GM12873 (cell line): ENCODE measurements at regions not wholly inside any gene's neighbourhood (a gene's known extent, or its start where the extent isn't known, plus 50 kb on each side); places are given as distances from the start of the nearest gene placed in this dataset.

Source experiments
- CTCF ChIP-seq: IDR thresholded peaks from 2 replicates; pipeline ENCODE4 v1.5.1; 2012; ENCODE audit warnings: low read depth, mild to moderate bottlenecking, moderate library complexity, low read length, control low read depth; ENCODE audit not compliant: insufficient read depth; ENCODE audit errors: missing control alignments

DNA sequence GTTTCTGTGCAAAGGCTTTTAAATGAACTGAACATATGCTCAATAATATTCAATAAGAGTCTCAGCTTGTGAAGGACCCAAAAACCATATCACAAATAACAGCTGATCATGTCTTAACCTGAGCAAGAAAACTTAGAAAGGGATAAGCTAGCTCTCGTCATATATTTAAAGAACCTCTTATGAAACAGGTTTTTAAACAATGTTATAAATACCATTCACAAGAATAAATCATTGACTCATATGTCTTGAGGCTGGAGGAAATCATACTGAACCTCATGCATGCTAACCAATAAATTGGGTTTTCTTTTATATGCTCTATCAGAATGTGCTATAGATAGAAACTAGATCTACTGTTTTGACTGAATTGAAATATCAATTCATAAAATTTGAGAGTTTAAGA is 426.9 kb downstream of the NOVA1 start:
- TF ChIP-seq CTCF = no peak

DNA sequence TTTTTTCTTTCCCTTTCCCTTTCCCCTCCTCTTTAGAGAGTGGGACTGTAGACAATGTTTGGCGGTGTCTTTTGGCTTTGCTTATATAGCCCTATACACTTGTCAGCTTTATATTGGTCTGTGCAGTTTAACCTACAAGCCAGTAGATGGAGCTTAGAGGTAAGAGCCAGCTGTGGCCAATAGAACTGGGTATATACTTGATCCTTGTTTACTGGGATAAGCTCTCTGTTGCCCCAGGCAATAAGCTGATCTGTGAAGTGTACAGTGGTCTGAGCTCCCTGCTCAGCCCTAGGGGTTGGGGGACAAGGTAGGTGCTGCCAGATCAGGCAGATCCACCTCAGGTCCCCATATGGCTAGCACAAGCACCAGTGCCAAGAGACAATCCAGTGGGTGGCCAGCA is 434.1 kb downstream of the NOVA1 start:
- TF ChIP-seq CTCF = no peak

GRCh38 chr14:26157517-26157916 is 440.3 kb downstream of the NOVA1 start:
- TF ChIP-seq CTCF = no peak

- no peak for TF ChIP-seq CTCF
Observed at GRCh38 chr14:26143057-26143456, 454.8 kb downstream of the NOVA1 start.

DNA sequence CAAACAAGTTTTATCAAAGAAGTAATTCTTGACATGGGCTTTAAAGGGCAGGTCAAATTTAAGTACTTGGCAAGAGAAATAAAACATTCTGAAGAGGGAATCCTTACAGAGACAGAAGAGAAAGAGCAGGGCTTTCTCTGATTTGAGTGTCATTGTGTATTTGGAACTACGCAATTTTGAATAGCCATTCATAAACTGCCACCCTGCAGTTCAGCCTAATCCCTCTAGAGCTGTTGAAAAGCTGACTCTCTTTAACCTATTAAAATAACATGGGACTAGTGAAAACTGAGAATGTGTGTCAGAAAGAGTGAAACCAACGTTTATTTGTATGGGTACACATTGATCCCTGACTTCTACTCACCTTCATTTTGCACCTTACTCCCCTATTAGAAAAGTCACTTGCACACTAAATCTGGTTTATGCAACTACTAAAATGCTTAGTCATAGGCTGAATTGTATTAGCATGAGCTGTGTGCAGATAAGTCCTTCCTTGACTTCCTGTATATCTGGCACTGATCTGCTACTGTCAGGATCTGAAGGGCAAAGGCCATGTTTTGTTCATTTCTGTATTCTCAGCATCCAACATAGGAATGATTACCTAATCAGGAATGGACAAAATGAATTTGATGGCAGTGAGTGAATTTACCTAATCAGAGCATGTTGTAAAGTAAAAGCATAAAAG is 458.9 kb downstream of the NOVA1 start:
- TF ChIP-seq CTCF = no peak

DNA sequence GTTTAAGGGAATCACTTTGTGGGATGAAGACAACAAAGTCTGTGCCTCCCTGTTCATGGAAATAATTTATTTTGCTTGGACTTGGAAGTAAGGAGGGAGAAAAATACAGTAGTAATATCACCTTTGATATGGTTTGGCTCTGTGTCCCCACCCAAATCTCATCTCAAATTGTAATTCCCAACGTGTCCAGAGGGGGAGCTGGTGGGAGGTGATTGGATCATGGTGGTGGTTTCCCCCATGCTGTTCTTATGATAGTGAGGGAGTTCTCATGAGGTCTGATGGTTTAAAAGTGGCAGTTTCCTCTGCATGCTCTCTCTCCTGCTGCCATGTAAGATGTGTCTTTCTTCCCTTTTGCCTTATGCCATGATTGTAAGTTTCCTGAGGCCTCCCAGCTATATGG is 460.7 kb downstream of the NOVA1 start:
- peak; percentile 25 for TF ChIP-seq CTCF

GRCh38 chr14:26132061-26132645 is 465.7 kb downstream of the NOVA1 start:
- no peak for TF ChIP-seq CTCF
